Pulmonary artery endothelial cell (primary cell): ENCODE measurements at regions not wholly inside any gene's neighbourhood (a gene's known extent, or its start where the extent isn't known, plus 50 kb on each side); places are given as distances from the start of the nearest gene placed in this dataset.
"Not testable (repeated sequence)": the region's sequence is repeated elsewhere in the genome, so short reads cannot be mapped to it uniquely, and the experiment has no call there.

ENCODE experiments used
- DNase-seq: peaks from one replicate; pipeline ENCODE4 v3.0.0-alpha.2; 2011; ENCODE audit warnings: low read depth, low spot score

- no peak for DNase-seq
These were observed 108.0 kb upstream of the TANK start for GRCh38 chr2:161052214-161052613.

DNA sequence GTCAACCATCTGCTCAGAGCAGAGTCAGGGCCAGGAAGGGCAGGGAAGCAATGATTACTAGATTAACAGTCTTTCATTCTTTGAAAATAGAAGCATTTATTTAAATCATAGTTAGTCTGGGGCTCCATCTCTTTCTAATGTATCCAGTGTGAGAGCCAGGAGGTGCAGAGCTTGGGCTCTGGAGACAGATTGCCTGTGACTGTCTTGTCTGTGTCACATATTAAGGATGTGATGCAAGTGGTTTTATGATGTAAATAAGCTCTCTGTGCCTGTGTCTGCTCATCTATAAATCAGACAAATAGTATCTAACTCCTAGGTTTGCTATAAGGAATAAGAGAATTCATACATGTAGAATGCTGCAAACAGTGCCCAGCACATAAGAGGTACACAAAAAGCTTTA lies 104.9 kb upstream of the TANK start:
- DNase-seq: no peak

DNA sequence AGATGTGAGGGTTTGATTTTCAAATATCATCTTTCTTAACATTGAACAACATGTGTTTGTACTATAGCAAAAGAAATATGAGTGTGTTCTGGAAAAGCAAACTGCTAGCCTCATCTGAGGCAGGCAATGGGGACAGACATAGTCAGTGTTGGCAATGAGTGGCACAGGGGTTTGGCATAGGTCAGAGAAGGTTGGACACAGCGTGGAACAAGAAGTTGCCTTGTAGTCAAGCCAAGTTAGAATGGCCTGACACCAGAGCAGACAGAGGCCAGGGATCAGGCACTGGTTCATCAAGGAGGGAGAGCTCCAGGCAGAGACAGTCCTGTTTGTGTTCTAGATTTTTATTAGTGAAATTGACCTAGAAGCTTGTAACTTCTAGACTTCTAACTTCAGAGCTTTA lies 100.8 kb upstream of the TANK start:
- no peak for DNase-seq

- DNase-seq: no peak
These were observed 98.4 kb upstream of the TANK start for GRCh38 chr2:161061786-161062185.

DNA sequence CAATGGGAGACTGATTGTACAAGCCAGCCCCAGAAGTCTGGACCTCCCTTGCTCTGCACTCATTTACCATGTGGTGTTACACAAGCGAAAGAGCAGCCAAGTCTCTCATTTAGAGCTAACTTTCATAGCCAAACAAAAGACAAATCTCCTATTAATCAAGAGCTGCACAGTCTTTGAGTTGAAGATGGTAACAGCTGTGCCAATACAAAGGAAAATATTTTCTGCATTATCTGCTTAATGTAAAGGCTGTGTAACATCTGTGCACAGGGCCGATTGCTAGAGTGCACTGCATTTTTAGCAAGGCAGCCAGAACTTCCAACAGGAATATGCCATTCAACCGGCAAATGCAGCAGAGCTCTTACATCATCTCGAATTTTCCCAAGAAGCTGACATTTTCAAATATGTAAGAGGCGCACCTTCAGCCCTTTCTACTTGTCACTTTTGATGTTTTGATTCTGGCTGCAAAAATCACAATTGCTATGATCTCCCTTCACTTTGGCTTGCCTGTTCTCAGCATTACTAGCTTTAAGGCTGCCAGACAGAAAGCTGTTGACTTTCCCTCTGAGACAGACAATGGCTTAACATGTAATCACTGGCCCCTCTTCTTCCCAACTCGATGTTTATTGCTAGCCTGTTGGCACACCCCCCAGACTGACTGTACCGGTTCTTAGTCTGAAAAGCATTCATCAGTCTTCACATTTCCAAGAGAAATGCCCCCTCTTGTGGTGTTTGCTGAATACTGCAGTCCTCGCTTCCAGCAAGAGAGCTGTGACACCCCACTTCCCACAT lies 96.9 kb upstream of the TANK start:
- peak; percentile 52 for DNase-seq

DNA sequence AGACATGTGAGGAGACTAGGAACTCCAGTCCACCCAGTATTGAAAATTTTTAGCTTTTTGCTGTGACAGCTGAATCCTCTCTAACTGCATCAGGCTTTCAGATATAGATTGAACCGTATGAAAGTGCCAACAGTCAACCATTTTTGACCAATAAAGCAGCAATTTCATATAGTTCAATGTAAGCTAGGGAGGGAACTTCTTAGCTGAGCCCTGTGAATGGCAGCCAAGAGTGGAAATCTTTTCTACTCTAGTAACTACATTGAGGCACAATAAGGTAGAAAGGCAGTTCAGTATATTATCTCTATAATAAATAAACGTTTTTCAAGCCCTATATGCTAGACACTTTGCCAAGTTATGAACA lies 96.3 kb upstream of the TANK start:
- DNase-seq: no peak

- DNase-seq: no peak
These were observed 92.3 kb upstream of the TANK start for GRCh38 chr2:161067846-161068350.

DNA sequence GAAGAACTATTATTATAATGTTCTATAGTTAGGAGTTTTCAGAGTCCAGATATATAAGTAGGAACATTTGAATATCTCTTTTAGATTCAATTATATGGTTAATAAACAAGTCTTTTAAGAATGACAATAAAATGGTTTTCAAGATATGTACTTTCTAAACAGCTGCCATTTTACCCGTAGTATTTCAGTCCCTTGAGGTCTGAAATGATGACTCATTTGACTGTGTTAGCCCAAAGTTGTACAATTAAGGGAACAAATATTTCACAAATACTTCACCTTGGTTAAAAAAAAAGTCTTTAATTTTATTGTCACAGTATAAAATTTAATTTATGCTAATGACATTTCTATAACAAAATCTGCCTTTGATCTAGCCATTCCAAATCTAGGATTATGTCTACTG lies 91.6 kb upstream of the TANK start:
- no peak for DNase-seq

GRCh38 chr2:161070693-161071479 lies 89.3 kb upstream of the TANK start:
- DNase-seq: no peak

GRCh38 chr2:161072436-161072835 lies 87.8 kb upstream of the TANK start:
- DNase-seq: not testable (repeated sequence)

DNA sequence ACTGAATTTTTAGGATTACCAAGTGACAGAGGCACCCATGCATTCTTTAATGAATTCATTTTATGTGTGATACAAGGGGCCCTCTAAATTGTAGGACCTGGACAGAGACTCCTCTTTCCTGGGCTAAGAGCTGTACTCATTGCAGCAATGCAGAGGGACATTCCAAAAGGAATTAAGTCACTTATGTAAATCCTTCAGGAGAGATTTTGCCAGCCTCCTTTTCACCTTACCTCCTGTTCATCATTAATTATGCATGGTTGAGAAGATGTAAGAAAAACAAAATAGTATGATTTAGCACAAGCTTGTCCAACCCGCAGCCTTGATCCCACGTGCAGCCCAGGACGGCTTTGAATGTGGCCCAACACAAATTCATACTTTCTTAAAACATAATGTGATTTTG lies 84.5 kb upstream of the TANK start:
- DNase-seq: no peak

DNA sequence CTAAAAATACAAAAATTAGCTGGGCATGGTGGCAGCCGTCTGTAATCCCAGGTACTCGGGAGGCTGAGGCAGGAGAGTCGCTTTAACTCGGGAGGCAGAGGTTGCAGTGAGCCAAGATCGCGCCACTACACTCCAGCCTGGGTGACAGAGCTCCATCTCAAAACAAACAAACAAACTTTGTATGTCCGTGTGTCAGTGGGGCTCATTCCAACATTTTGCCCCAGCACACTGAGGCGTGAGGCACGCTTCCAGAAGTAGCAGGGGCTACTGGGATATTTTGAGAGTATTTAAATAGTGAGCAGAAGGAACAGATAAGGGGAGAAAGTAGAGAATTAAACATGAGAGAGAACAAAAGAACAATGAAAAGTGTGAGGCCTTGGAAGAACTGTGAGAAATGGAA lies 83.3 kb upstream of the TANK start:
- no peak for DNase-seq

- DNase-seq: peak; percentile 98
These were observed 82.6 kb upstream of the TANK start for GRCh38 chr2:161077367-161078210.

DNA sequence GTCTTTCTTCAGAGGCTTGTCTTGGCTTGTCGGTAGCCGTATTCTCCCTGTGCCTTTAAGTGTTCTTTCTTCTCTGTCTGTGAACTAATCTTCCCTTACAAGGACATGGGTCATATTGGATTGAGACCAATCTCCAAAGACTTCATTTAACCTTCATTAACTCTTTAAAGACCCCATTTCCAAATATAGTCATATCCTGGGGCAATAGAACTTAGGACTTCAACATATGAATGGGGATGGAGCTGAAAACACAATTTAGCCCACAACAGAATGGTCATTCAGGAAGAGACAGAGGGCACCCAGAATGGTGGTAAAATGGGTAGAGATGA lies 82.1 kb upstream of the TANK start:
- no peak for DNase-seq

DNA sequence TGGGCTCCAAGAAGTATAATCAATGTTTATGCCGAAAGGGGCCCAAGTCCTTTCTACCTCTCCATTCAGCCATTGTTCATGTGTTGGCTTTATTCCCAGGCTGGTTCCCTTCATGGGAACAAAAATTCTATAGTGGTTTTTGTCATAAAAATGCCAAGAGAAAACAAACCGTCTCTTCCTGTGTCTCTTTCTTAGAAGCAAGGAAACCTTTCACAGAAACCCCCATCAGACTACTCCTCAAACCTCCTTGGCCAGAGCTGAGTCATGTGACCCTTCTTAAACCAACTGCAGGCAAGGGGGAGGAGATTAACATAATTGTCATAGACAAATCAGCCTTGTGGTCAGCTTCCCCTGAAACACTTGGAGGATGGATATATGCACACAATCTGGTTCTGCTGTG lies 75.1 kb upstream of the TANK start:
- DNase-seq: peak; percentile 55

GRCh38 chr2:161088658-161089350 lies 71.4 kb upstream of the TANK start:
- DNase-seq: no peak

GRCh38 chr2:161090411-161090810 lies 69.8 kb upstream of the TANK start:
- DNase-seq: peak; percentile 85

- DNase-seq: no peak
These were observed 64.9 kb upstream of the TANK start for GRCh38 chr2:161095314-161095713.

DNA sequence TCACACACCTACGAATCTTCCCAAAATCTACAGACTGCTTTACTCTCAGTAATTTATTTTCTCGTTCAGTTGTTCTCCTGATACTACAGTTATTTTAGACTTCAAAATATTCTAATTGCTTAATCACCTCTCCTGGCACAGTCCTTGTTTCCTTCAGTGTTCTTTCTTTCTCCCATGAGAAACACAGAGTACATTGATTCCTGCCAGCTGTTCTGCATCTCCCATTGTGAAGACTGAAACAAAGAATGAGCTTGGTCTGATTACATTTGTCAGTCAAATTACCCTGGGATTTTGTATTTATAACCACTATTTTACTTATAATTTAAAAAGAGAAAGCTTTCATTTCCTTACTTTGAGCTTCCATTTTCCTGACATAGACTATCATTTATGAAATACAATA lies 63.9 kb upstream of the TANK start:
- DNase-seq: peak; percentile 39

DNA sequence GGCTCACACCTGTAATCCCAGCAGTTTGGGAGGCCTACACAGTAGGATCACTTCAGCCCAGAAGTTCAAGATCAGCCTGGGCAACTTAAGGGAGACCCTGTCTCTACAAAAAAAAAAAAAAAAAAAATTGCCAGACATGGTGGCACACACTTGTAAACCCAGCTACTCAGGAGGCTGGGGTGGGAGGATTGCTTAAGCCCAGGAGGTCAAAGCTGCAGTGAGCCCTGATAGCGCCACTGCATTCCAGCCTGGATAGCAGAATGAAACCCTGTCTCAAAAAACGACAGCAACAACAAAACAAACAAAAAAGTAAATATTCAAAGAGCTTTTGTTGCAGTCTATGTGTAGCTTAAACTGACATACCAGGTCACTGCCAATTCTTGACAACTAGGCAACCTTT lies 63.1 kb upstream of the TANK start:
- no peak for DNase-seq

- DNase-seq: no peak
These were observed 59.9 kb upstream of the TANK start for GRCh38 chr2:161100211-161100895.
